ENCODE measurements at regions not wholly inside any gene's neighbourhood (a gene's known extent, or its start where the extent isn't known, plus 50 kb on each side); places are given as distances from the start of the nearest gene placed in this dataset.

DNA sequence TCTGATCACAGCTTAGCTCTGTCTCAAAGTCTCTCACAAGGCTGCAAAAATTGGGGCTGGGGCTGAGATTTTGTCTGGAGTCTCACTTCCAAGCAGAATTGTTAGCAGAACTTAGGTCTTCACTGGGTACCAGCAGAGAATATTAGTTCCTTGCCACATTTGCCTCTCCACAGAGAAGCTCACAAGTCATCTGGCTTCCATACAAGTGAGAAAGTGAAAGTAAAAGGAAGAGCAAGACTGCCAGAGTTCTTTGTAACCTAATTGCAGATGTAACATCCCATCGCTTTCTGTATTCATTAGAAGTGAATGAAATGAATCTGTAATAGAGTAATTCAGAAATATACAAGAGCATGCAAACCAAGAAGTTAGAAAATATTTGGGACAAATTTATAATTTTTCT is 624.1 kb upstream of the GNPDA2 start:
- TF ChIP-seq, protein P1, sequence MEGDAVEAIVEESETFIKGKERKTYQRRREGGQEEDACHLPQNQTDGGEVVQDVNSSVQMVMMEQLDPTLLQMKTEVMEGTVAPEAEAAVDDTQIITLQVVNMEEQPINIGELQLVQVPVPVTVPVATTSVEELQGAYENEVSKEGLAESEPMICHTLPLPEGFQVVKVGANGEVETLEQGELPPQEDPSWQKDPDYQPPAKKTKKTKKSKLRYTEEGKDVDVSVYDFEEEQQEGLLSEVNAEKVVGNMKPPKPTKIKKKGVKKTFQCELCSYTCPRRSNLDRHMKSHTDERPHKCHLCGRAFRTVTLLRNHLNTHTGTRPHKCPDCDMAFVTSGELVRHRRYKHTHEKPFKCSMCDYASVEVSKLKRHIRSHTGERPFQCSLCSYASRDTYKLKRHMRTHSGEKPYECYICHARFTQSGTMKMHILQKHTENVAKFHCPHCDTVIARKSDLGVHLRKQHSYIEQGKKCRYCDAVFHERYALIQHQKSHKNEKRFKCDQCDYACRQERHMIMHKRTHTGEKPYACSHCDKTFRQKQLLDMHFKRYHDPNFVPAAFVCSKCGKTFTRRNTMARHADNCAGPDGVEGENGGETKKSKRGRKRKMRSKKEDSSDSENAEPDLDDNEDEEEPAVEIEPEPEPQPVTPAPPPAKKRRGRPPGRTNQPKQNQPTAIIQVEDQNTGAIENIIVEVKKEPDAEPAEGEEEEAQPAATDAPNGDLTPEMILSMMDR (IDR thresholded peaks at IDR 0.05), result no peak
- no peak for TF ChIP-seq POLR2A (IDR thresholded peaks at IDR 0.05)
